ENCODE measurements at regions not wholly inside any gene's neighbourhood (a gene's known extent, or its start where the extent isn't known, plus 50 kb on each side); places are given as distances from the start of the nearest gene placed in this dataset.

GRCh38 chr9:107972346-107972745, 482.8 kb upstream of the KLF4 start:
- H3K27me3 ChIP-seq (ENCODE audit: control insufficient read depth in 3 of 3, insufficient read depth in 3 of 3, low read length in 3 of 3): no peaks in the 10 kb centered on the region
- H3K36me3 ChIP-seq (ENCODE audit: control insufficient read depth in 3 of 3, insufficient read depth in 3 of 3, low read length in 3 of 3): no peaks in the 10 kb centered on the region
- peaks cover 0 to 3% (median 0%) of the 10 kb centered on the region in 3 donors for H3K4me1 ChIP-seq (ENCODE audit: control insufficient read depth in 3 of 3, insufficient read depth in 3 of 3, low read length in 3 of 3)
- no peak overlapping the region for H3K9ac ChIP-seq (ENCODE audit: low read depth in 1 of 3, low read length in 3 of 3)
- no peak overlapping the region for H3K4me3 ChIP-seq (ENCODE audit: low read length in 3 of 3)
- H3K9me3 ChIP-seq (ENCODE audit: control insufficient read depth in 3 of 3, low read length in 3 of 3): no peaks in the 10 kb centered on the region
- H3K27ac ChIP-seq (ENCODE audit: low read depth, low read length): no peak overlapping the region

DNA sequence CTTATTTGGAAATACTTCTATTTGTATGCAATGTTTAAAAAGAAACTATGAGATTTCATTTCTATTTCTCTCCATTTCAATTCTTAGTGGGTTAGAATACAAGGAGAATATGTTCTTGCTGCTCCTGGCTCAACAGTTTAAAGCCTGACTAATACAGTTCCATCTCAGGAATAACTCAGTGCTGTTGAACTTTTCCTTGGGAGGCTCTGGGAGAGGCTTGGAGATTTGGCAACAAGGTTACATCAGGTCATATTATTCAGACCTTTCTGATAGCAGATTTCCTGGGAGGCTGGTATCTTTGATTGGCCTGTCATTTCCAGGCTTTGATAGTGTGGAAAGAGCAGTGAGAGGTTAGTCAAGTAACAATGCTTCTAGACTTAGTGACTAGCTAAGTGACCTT, 481.7 kb upstream of the KLF4 start:
- Histone ChIP-seq H3K4me3 (ENCODE audit: low read length in 3 of 3) (no peak overlapping the region), H3K27me3 (ENCODE audit: control insufficient read depth in 3 of 3, insufficient read depth in 3 of 3, low read length in 3 of 3) (no peaks in the 10 kb centered on the region), H3K36me3 (ENCODE audit: control insufficient read depth in 3 of 3, insufficient read depth in 3 of 3, low read length in 3 of 3) (no peaks in the 10 kb centered on the region), H3K4me1 (ENCODE audit: control insufficient read depth in 3 of 3, insufficient read depth in 3 of 3, low read length in 3 of 3) (no peaks in the 10 kb centered on the region), H3K9me3 (ENCODE audit: control insufficient read depth in 3 of 3, low read length in 3 of 3) (no peaks in the 10 kb centered on the region), H3K27ac (ENCODE audit: low read depth, low read length) (no peak overlapping the region), H3K9ac (ENCODE audit: low read depth in 1 of 3, low read length in 3 of 3) (no peak overlapping the region)

GRCh38 chr9:107970726-107971125, 481.2 kb upstream of the KLF4 start:
- Histone ChIP-seq H3K9me3 (ENCODE audit: control insufficient read depth in 3 of 3, low read length in 3 of 3) (no peaks in the 10 kb centered on the region), H3K9ac (ENCODE audit: low read depth in 1 of 3, low read length in 3 of 3) (no peak overlapping the region), H3K4me3 (ENCODE audit: low read length in 3 of 3) (no peak overlapping the region), H3K27me3 (ENCODE audit: control insufficient read depth in 3 of 3, insufficient read depth in 3 of 3, low read length in 3 of 3) (no peaks in the 10 kb centered on the region), H3K36me3 (ENCODE audit: control insufficient read depth in 3 of 3, insufficient read depth in 3 of 3, low read length in 3 of 3) (no peaks in the 10 kb centered on the region), H3K27ac (ENCODE audit: low read depth, low read length) (no peak overlapping the region), H3K4me1 (ENCODE audit: control insufficient read depth in 3 of 3, insufficient read depth in 3 of 3, low read length in 3 of 3) (no peaks in the 10 kb centered on the region)

- H3K27ac ChIP-seq (ENCODE audit: low read depth, low read length): no peak overlapping the region
- no peaks in the 10 kb centered on the region for H3K9me3 ChIP-seq (ENCODE audit: control insufficient read depth in 3 of 3, low read length in 3 of 3)
- no peaks in the 10 kb centered on the region for H3K36me3 ChIP-seq (ENCODE audit: control insufficient read depth in 3 of 3, insufficient read depth in 3 of 3, low read length in 3 of 3)
- H3K27me3 ChIP-seq (ENCODE audit: control insufficient read depth in 3 of 3, insufficient read depth in 3 of 3, low read length in 3 of 3): no peaks in the 10 kb centered on the region
- H3K4me3 ChIP-seq (ENCODE audit: low read length in 3 of 3): no peak overlapping the region
- H3K4me1 ChIP-seq (ENCODE audit: control insufficient read depth in 3 of 3, insufficient read depth in 3 of 3, low read length in 3 of 3): no peaks in the 10 kb centered on the region
- no peak overlapping the region for H3K9ac ChIP-seq (ENCODE audit: low read depth in 1 of 3, low read length in 3 of 3)
Observed at GRCh38 chr9:107969727-107970126, 480.2 kb upstream of the KLF4 start.

- Histone ChIP-seq H3K27ac (ENCODE audit: low read depth, low read length) (no peak overlapping the region), H3K36me3 (ENCODE audit: control insufficient read depth in 3 of 3, insufficient read depth in 3 of 3, low read length in 3 of 3) (no peaks in the 10 kb centered on the region), H3K9me3 (ENCODE audit: control insufficient read depth in 3 of 3, low read length in 3 of 3) (no peaks in the 10 kb centered on the region), H3K27me3 (ENCODE audit: control insufficient read depth in 3 of 3, insufficient read depth in 3 of 3, low read length in 3 of 3) (no peaks in the 10 kb centered on the region), H3K4me1 (ENCODE audit: control insufficient read depth in 3 of 3, insufficient read depth in 3 of 3, low read length in 3 of 3) (no peaks in the 10 kb centered on the region), H3K4me3 (ENCODE audit: low read length in 3 of 3) (no peak overlapping the region), H3K9ac (ENCODE audit: low read depth in 1 of 3, low read length in 3 of 3) (no peak overlapping the region)
Observed at GRCh38 chr9:107969141-107969540, 479.6 kb upstream of the KLF4 start.

DNA sequence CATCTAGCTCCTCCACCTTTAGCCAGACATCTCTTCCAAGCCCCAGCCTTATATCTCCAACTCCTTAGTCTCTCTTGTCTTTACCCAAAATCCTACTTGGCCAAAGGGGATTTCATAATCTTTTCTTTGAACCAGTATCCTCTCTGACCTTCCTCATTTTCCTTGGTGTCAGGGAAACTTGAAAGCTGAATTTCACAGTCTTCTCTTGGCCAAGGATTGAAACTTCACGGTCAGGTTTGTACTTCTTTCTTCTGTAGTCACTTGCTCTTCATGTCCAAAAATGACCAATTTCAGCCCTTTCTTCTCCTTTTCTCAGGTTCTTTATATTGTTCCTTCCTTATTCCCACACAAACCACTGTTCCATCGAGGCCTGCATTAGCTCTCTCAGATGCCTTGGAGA, 473.7 kb upstream of the KLF4 start:
- Histone ChIP-seq H3K9me3 (ENCODE audit: control insufficient read depth in 3 of 3, low read length in 3 of 3) (no peaks in the 10 kb centered on the region), H3K9ac (ENCODE audit: low read depth in 1 of 3, low read length in 3 of 3) (no peak overlapping the region), H3K27ac (ENCODE audit: low read depth, low read length) (no peak overlapping the region), H3K4me1 (ENCODE audit: control insufficient read depth in 3 of 3, insufficient read depth in 3 of 3, low read length in 3 of 3) (no peaks in the 10 kb centered on the region), H3K4me3 (ENCODE audit: low read length in 3 of 3) (no peak overlapping the region), H3K27me3 (ENCODE audit: control insufficient read depth in 3 of 3, insufficient read depth in 3 of 3, low read length in 3 of 3) (no peaks in the 10 kb centered on the region), H3K36me3 (ENCODE audit: control insufficient read depth in 3 of 3, insufficient read depth in 3 of 3, low read length in 3 of 3) (no peaks in the 10 kb centered on the region)

- Histone ChIP-seq H3K9ac (ENCODE audit: low read depth in 1 of 3, low read length in 3 of 3) (no peak overlapping the region), H3K4me3 (ENCODE audit: low read length in 3 of 3) (no peak overlapping the region), H3K9me3 (ENCODE audit: control insufficient read depth in 3 of 3, low read length in 3 of 3) (no peaks in the 10 kb centered on the region), H3K27me3 (ENCODE audit: control insufficient read depth in 3 of 3, insufficient read depth in 3 of 3, low read length in 3 of 3) (no peaks in the 10 kb centered on the region), H3K4me1 (ENCODE audit: control insufficient read depth in 3 of 3, insufficient read depth in 3 of 3, low read length in 3 of 3) (no peaks in the 10 kb centered on the region), H3K27ac (ENCODE audit: low read depth, low read length) (no peak overlapping the region), H3K36me3 (ENCODE audit: control insufficient read depth in 3 of 3, insufficient read depth in 3 of 3, low read length in 3 of 3) (no peaks in the 10 kb centered on the region)
Observed at GRCh38 chr9:107960916-107961315, 471.3 kb upstream of the KLF4 start.

GRCh38 chr9:107954312-107954711, 464.7 kb upstream of the KLF4 start:
- H3K9ac ChIP-seq (ENCODE audit: low read depth in 1 of 3, low read length in 3 of 3): no peak overlapping the region
- H3K27me3 ChIP-seq (ENCODE audit: control insufficient read depth in 3 of 3, insufficient read depth in 3 of 3, low read length in 3 of 3): no peaks in the 10 kb centered on the region
- H3K4me1 ChIP-seq (ENCODE audit: control insufficient read depth in 3 of 3, insufficient read depth in 3 of 3, low read length in 3 of 3): no peaks in the 10 kb centered on the region
- H3K9me3 ChIP-seq (ENCODE audit: control insufficient read depth in 3 of 3, low read length in 3 of 3): no peaks in the 10 kb centered on the region
- no peaks in the 10 kb centered on the region for H3K36me3 ChIP-seq (ENCODE audit: control insufficient read depth in 3 of 3, insufficient read depth in 3 of 3, low read length in 3 of 3)
- no peak overlapping the region for H3K4me3 ChIP-seq (ENCODE audit: low read length in 3 of 3)
- no peak overlapping the region for H3K27ac ChIP-seq (ENCODE audit: low read depth, low read length)

DNA sequence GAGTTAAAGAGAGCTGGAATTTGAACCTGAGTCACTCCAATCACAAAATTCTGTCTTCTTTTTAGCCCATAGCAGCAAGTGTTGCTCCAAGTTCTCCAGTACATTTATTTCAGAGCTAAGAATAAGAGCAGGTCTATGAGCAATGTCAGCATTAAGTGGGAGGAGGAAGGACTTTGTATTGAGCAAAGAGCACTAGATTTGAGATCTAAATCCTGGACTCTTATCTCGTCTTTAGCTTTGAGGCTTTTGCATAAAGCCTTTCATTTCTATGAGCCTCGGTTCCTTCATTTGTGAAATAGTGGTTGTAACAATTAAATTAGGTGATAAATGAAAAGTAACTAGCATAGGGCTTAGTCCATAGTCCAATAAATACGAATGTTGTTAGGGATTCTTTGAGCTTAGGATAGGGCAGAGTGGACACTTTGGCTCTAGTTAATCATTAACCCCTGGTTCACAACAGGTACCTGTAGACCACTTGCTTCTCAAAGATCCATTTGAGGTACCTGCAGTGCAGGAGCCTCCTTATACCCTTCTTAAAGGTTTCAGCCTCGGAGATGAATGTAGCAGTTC, 464.1 kb upstream of the KLF4 start:
- H3K27me3 ChIP-seq (ENCODE audit: control insufficient read depth in 3 of 3, insufficient read depth in 3 of 3, low read length in 3 of 3): no peaks in the 10 kb centered on the region
- H3K4me3 ChIP-seq (ENCODE audit: low read length in 3 of 3): no peak overlapping the region
- H3K27ac ChIP-seq (ENCODE audit: low read depth, low read length): no peak overlapping the region
- H3K9me3 ChIP-seq (ENCODE audit: control insufficient read depth in 3 of 3, low read length in 3 of 3): no peaks in the 10 kb centered on the region
- H3K4me1 ChIP-seq (ENCODE audit: control insufficient read depth in 3 of 3, insufficient read depth in 3 of 3, low read length in 3 of 3): no peaks in the 10 kb centered on the region
- H3K36me3 ChIP-seq (ENCODE audit: control insufficient read depth in 3 of 3, insufficient read depth in 3 of 3, low read length in 3 of 3): no peaks in the 10 kb centered on the region
- no peak overlapping the region for H3K9ac ChIP-seq (ENCODE audit: low read depth in 1 of 3, low read length in 3 of 3)

DNA sequence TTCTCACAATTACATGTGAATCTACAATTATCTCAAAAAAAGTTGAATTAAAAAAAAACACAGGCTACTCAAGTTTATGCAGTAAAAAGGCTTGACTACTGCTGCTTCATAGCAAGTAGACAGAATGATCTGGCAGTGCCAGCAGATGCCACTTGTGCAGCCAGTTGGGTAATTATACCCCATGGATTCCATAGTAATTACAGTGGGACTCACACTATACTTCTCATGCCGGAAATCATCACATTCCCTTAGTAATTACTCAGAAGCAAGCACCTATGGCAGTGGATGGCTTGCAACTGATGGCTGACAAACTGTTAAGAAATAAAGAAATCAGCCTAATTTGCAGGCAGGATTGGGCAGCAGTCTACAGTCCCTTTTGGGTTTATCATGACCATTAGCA, 463.2 kb upstream of the KLF4 start:
- no peaks in the 10 kb centered on the region for H3K36me3 ChIP-seq (ENCODE audit: control insufficient read depth in 3 of 3, insufficient read depth in 3 of 3, low read length in 3 of 3)
- no peak overlapping the region for H3K9ac ChIP-seq (ENCODE audit: low read depth in 1 of 3, low read length in 3 of 3)
- no peaks in the 10 kb centered on the region for H3K27me3 ChIP-seq (ENCODE audit: control insufficient read depth in 3 of 3, insufficient read depth in 3 of 3, low read length in 3 of 3)
- no peaks in the 10 kb centered on the region for H3K4me1 ChIP-seq (ENCODE audit: control insufficient read depth in 3 of 3, insufficient read depth in 3 of 3, low read length in 3 of 3)
- no peak overlapping the region for H3K4me3 ChIP-seq (ENCODE audit: low read length in 3 of 3)
- no peaks in the 10 kb centered on the region for H3K9me3 ChIP-seq (ENCODE audit: control insufficient read depth in 3 of 3, low read length in 3 of 3)
- no peak overlapping the region for H3K27ac ChIP-seq (ENCODE audit: low read depth, low read length)

- no peak overlapping the region for H3K9ac ChIP-seq (ENCODE audit: low read depth in 1 of 3, low read length in 3 of 3)
- no peaks in the 10 kb centered on the region for H3K36me3 ChIP-seq (ENCODE audit: control insufficient read depth in 3 of 3, insufficient read depth in 3 of 3, low read length in 3 of 3)
- no peak overlapping the region for H3K27ac ChIP-seq (ENCODE audit: low read depth, low read length)
- H3K27me3 ChIP-seq (ENCODE audit: control insufficient read depth in 3 of 3, insufficient read depth in 3 of 3, low read length in 3 of 3): no peaks in the 10 kb centered on the region
- H3K4me1 ChIP-seq (ENCODE audit: control insufficient read depth in 3 of 3, insufficient read depth in 3 of 3, low read length in 3 of 3): no peaks in the 10 kb centered on the region
- no peaks in the 10 kb centered on the region for H3K9me3 ChIP-seq (ENCODE audit: control insufficient read depth in 3 of 3, low read length in 3 of 3)
- no peak overlapping the region for H3K4me3 ChIP-seq (ENCODE audit: low read length in 3 of 3)
Observed at GRCh38 chr9:107951511-107951910, 461.9 kb upstream of the KLF4 start.
